ENCODE measurements at regions not wholly inside any gene's neighbourhood (a gene's known extent, or its start where the extent isn't known, plus 50 kb on each side); places are given as distances from the start of the nearest gene placed in this dataset.

DNA sequence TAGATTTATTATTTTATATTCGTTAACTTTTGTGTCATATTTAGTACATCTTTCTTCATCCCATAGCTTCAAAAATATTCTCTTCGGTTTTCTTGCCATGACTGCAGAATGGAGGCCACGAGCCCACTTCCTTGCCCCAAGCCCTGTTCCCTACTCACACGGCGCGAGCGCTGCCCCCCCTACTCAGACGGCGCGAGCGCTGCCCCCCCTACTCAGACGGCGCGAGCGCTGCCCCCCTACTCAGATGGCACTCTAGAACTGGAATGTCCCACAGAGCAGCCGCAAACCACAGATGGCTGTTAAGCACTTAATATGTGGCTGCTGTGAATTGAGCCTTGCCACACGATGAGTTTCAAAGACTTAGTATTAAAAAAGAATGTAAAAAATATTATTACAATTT lies 102.2 kb upstream of the PEG3 start:
- Histone ChIP-seq H3K4me1 (no peaks in the 10 kb centered on the region), H3K4me2 (no peak overlapping the region), H3K9ac (no peak overlapping the region), H3K79me2 (ENCODE audit: low read depth) (no peaks in the 10 kb centered on the region), H2AFZ (replicated peaks) (no peak overlapping the region), H3F3A (ENCODE audit: low read depth) (no peaks in the 10 kb centered on the region), H3K9me3 (ENCODE audit: low read depth) (peaks cover 13% of the 10 kb centered on the region), H4K20me1 (ENCODE audit: low read depth) (no peaks in the 10 kb centered on the region), H3K27me3 (no peaks in the 10 kb centered on the region), H3K4me3 (no peak overlapping the region), H3K27ac (no peak overlapping the region), H3K36me3 (no peaks in the 10 kb centered on the region)
- Mint-ChIP-seq H3K27me3 (ENCODE audit: insufficient read depth, low read depth) (peaks cover 6% of the 10 kb centered on the region), H3K4me3 (no peak overlapping the region), H3K9me3 (peaks cover 56% of the 10 kb centered on the region), H3K27ac (no peak overlapping the region), H3K4me1 (no peaks in the 10 kb centered on the region), H3K36me3 (no peaks in the 10 kb centered on the region)
- peak; percentile 25 for DNase-seq (ENCODE audit: low spot score)
- TF ChIP-seq EZH2 (IDR thresholded peaks at IDR 0.05) (no peak), CTCF (IDR thresholded peaks at IDR 0.05) (no peak), EZH2phosphoT487 (IDR thresholded peaks at IDR 0.05) (no peak)

- Histone ChIP-seq H3K9me3 (ENCODE audit: low read depth) (peaks cover 6% of the 10 kb centered on the region), H3F3A (ENCODE audit: low read depth) (no peaks in the 10 kb centered on the region), H2AFZ (replicated peaks) (no peak overlapping the region), H3K27ac (no peak overlapping the region), H4K20me1 (ENCODE audit: low read depth) (no peaks in the 10 kb centered on the region), H3K4me2 (no peak overlapping the region), H3K9ac (no peak overlapping the region), H3K4me3 (no peak overlapping the region), H3K79me2 (ENCODE audit: low read depth) (no peaks in the 10 kb centered on the region), H3K27me3 (no peaks in the 10 kb centered on the region), H3K36me3 (no peaks in the 10 kb centered on the region), H3K4me1 (no peaks in the 10 kb centered on the region)
- H3K27me3 Mint-ChIP-seq (ENCODE audit: insufficient read depth, low read depth) = peaks cover 6% of the 10 kb centered on the region
- no peak overlapping the region for H3K4me3 Mint-ChIP-seq
- peaks cover 68% of the 10 kb centered on the region for H3K9me3 Mint-ChIP-seq
- H3K36me3 Mint-ChIP-seq = no peaks in the 10 kb centered on the region
- H3K4me1 Mint-ChIP-seq = no peaks in the 10 kb centered on the region
- H3K27ac Mint-ChIP-seq = no peak overlapping the region
- TF ChIP-seq EZH2phosphoT487 (IDR thresholded peaks at IDR 0.05) (no peak), CTCF (IDR thresholded peaks at IDR 0.05) (no peak), EZH2 (IDR thresholded peaks at IDR 0.05) (no peak)
- no peak for DNase-seq (ENCODE audit: low spot score)
These were observed 105.6 kb upstream of the PEG3 start for GRCh38 chr19:56946159-56946558.

- no peak overlapping the region for H3K4me2 ChIP-seq
- Mint-ChIP-seq H3K4me1 (no peaks in the 10 kb centered on the region), H3K36me3 (no peaks in the 10 kb centered on the region), H3K4me3 (no peak overlapping the region), H3K27me3 (ENCODE audit: insufficient read depth, low read depth) (peaks cover 6% of the 10 kb centered on the region), H3K27ac (no peak overlapping the region), H3K9me3 (peaks cover 64% of the 10 kb centered on the region)
- H3K4me1 ChIP-seq = no peaks in the 10 kb centered on the region
- no peaks in the 10 kb centered on the region for H3K27me3 ChIP-seq
- no peaks in the 10 kb centered on the region for H3K79me2 ChIP-seq (ENCODE audit: low read depth)
- no peak overlapping the region for H2AFZ ChIP-seq (replicated peaks)
- peaks cover 6% of the 10 kb centered on the region for H3K9me3 ChIP-seq (ENCODE audit: low read depth)
- no peaks in the 10 kb centered on the region for H4K20me1 ChIP-seq (ENCODE audit: low read depth)
- no peak overlapping the region for H3K27ac ChIP-seq
- H3K9ac ChIP-seq = no peak overlapping the region
- no peak overlapping the region for H3K4me3 ChIP-seq
- H3K36me3 ChIP-seq = no peaks in the 10 kb centered on the region
- TF ChIP-seq EZH2phosphoT487 (IDR thresholded peaks at IDR 0.05) (no peak), EZH2 (IDR thresholded peaks at IDR 0.05) (no peak), CTCF (IDR thresholded peaks at IDR 0.05) (no peak)
- no peaks in the 10 kb centered on the region for H3F3A ChIP-seq (ENCODE audit: low read depth)
- no peak for DNase-seq (ENCODE audit: low spot score)
These were observed 106.7 kb upstream of the PEG3 start for GRCh38 chr19:56947206-56947605.
